ENCODE measurements at regions not wholly inside any gene's neighbourhood (a gene's known extent, or its start where the extent isn't known, plus 50 kb on each side); places are given as distances from the start of the nearest gene placed in this dataset.

GRCh38 chr12:127654383-127654985, 612.5 kb upstream of the TMEM132C start:
- TF ChIP-seq CTCF (IDR thresholded peaks at IDR 0.05 in 8 of 11, conservative IDR thresholded peaks at IDR 0.05 in 3 of 11), result no peak
- TF ChIP-seq POLR2A (IDR thresholded peaks at IDR 0.05), result no peak
